Esophagus squamous epithelium (tissue), 4 donors: ENCODE measurements at regions not wholly inside any gene's neighbourhood (a gene's known extent, or its start where the extent isn't known, plus 50 kb on each side); places are given as distances from the start of the nearest gene placed in this dataset.

Source experiments
- POLR2A ChIP-seq, 4 donors: fragments of 450-650 bp; IDR thresholded peaks; one replicate each; pipeline ENCODE4 v1.6.1; 2017; ENCODE audit warnings: antibody characterized with exemption in 4 of 4, mild to moderate bottlenecking in 4 of 4, moderate library complexity in 3 of 4
- TF ChIP-seq, protein P1 (sequence below), 6 experiments: fragments of 450-650 bp in 4 of 6; fragments of 200-600 bp in 2 of 6; sonication (generic) in 2 of 6; IDR thresholded peaks; one replicate each; pipeline ENCODE4 v1.5.1; 2016 to 2019; ENCODE audit warnings: antibody characterized with exemption in 6 of 6, mild to moderate bottlenecking in 4 of 6, moderate library complexity in 4 of 6

DNA sequence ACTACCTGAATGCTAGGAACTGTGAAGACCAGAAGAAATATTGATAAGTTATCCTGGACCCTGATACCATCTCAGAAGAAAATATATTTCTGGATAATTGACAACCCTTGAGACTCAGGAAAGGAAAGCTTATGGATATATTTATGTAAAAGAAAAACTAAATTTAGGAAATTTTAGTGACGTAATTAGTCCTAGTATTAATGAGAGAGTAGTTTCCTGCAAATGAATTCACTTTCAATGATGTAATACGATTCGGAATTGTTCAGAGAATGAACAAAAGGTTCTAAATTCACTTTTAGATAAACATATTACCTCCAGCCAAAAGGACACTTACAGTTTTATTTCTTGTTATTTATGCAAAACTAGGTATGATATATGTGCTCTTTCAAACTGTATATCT lies 1120.1 kb upstream of the NCAM2 start:
- TF ChIP-seq, protein P1, sequence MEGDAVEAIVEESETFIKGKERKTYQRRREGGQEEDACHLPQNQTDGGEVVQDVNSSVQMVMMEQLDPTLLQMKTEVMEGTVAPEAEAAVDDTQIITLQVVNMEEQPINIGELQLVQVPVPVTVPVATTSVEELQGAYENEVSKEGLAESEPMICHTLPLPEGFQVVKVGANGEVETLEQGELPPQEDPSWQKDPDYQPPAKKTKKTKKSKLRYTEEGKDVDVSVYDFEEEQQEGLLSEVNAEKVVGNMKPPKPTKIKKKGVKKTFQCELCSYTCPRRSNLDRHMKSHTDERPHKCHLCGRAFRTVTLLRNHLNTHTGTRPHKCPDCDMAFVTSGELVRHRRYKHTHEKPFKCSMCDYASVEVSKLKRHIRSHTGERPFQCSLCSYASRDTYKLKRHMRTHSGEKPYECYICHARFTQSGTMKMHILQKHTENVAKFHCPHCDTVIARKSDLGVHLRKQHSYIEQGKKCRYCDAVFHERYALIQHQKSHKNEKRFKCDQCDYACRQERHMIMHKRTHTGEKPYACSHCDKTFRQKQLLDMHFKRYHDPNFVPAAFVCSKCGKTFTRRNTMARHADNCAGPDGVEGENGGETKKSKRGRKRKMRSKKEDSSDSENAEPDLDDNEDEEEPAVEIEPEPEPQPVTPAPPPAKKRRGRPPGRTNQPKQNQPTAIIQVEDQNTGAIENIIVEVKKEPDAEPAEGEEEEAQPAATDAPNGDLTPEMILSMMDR (IDR thresholded peaks at IDR 0.05) = no peak
- TF ChIP-seq POLR2A (IDR thresholded peaks at IDR 0.05) = no peak
